Daoy (cell line): ENCODE measurements at regions not wholly inside any gene's neighbourhood (a gene's known extent, or its start where the extent isn't known, plus 50 kb on each side); places are given as distances from the start of the nearest gene placed in this dataset.
"Not testable (repeated sequence)": the region's sequence is repeated elsewhere in the genome, so short reads cannot be mapped to it uniquely, and the experiment has no call there.

Source experiments
- DNase-seq: peaks from one replicate; pipeline ENCODE4 v3.0.0-alpha.2; 2015; ENCODE audit warnings: low read depth

GRCh38 chr5:13227513-13227912, 717.0 kb downstream of the DNAH5 start:
- no peak for DNase-seq

- DNase-seq, result peak; percentile 3
Observed at GRCh38 chr5:13218518-13218917, 726.0 kb downstream of the DNAH5 start.

GRCh38 chr5:13217636-13218035, 726.9 kb downstream of the DNAH5 start:
- DNase-seq, result no peak

- DNase-seq, result no peak
Observed at GRCh38 chr5:13215806-13216205, 728.7 kb downstream of the DNAH5 start.

GRCh38 chr5:13215370-13215769, 729.1 kb downstream of the DNAH5 start:
- DNase-seq, result no peak

- no peak for DNase-seq
Observed at GRCh38 chr5:13214182-13214581, 730.3 kb downstream of the DNAH5 start.

- DNase-seq, result no peak
Observed at GRCh38 chr5:13212886-13213285, 731.6 kb downstream of the DNAH5 start.

- no peak for DNase-seq
Observed at GRCh38 chr5:13211064-13211463, 733.4 kb downstream of the DNAH5 start.

- no peak for DNase-seq
Observed at GRCh38 chr5:13207112-13207511, 737.4 kb downstream of the DNAH5 start.

GRCh38 chr5:13201022-13201421, 743.5 kb downstream of the DNAH5 start:
- no peak for DNase-seq

- not testable (repeated sequence) for DNase-seq
Observed at GRCh38 chr5:13198226-13198625, 746.3 kb downstream of the DNAH5 start.

- no peak for DNase-seq
Observed at GRCh38 chr5:13189532-13189931, 755.0 kb downstream of the DNAH5 start.

- no peak for DNase-seq
Observed at GRCh38 chr5:13188371-13188770, 756.1 kb downstream of the DNAH5 start.

GRCh38 chr5:13187186-13187585, 757.3 kb downstream of the DNAH5 start:
- DNase-seq, result no peak

GRCh38 chr5:13186177-13186576, 758.3 kb downstream of the DNAH5 start:
- no peak for DNase-seq

GRCh38 chr5:13179407-13180087, 764.9 kb downstream of the DNAH5 start:
- DNase-seq, result no peak

- DNase-seq, result peak; percentile 4
Observed at GRCh38 chr5:13143630-13144029, 800.9 kb downstream of the DNAH5 start.

GRCh38 chr5:13143214-13143613, 801.3 kb downstream of the DNAH5 start:
- DNase-seq, result no peak

GRCh38 chr5:13133951-13134350, 810.5 kb downstream of the DNAH5 start:
- no peak for DNase-seq

GRCh38 chr5:13115476-13115875, 829.0 kb downstream of the DNAH5 start:
- DNase-seq, result no peak

- no peak for DNase-seq
Observed at GRCh38 chr5:13108265-13108664, 836.2 kb downstream of the DNAH5 start.

- no peak for DNase-seq
Observed at GRCh38 chr5:13107537-13107936, 837.0 kb downstream of the DNAH5 start.

- no peak for DNase-seq
Observed at GRCh38 chr5:13081116-13081515, 863.4 kb downstream of the DNAH5 start.

- DNase-seq, result not testable (repeated sequence)
Observed at GRCh38 chr5:13072936-13073335, 871.6 kb downstream of the DNAH5 start.
